A549 (cell line): ENCODE measurements at regions not wholly inside any gene's neighbourhood (a gene's known extent, or its start where the extent isn't known, plus 50 kb on each side); places are given as distances from the start of the nearest gene placed in this dataset.

ENCODE experiments used
- ATAC-seq, 2 experiments: fragments of 200-7000 bp in 1 of 2; fragments of >200 bp in 1 of 2; cut with Nextera tagmentation in 1 of 2; cut with Tn5 transposase in 1 of 2; 3 replicates each; pipeline versions ENCODE4 v1.8.0 to v1.9.1; 2018 to 2020; ENCODE audit warnings: mild to moderate bottlenecking in 1 of 2, moderate library complexity in 1 of 2
- CTCF ChIA-PET: fragments of 300-600 bp; sonication (Branson Sonifier 250); formaldehyde crosslinking; extraction: SDS; loops from one replicate; lab custom pipeline; 2021; ENCODE audit warnings: antibody characterized with exemption, inconsistent platforms; lab: Yijun Ruan, JAX
- POLR2A ChIA-PET: fragments of 350-600 bp; formaldehyde crosslinking; extraction: SDS; loops from one replicate; lab custom pipeline; 2021; ENCODE audit warnings: antibody characterized with exemption, inconsistent platforms; lab: Yijun Ruan, JAX
- DNase-seq, 2 experiments: peaks; one replicate each; pipeline versions ENCODE4 v3.0.0 to v3.0.0-alpha.2; 2011 to 2016; ENCODE audit warnings: low read depth in 1 of 2, low spot score in 1 of 2
- FAIRE-seq: peaks from 2 replicates; lab custom pipeline; 2011; peaks lifted over from hg19 to GRCh38; lab: Jason Lieb, UNC
- H3K27ac ChIP-seq, 2 experiments: fragments of >200 bp; sonication (Bioruptor Twin); formaldehyde crosslinking; 3 replicates each; pipeline ENCODE4 v1.5.1; 2016 to 2017
- H3K4me1 ChIP-seq: fragments of >200 bp; sonication (Bioruptor Twin); formaldehyde crosslinking; 3 replicates; pipeline ENCODE4 v1.6.1; 2016
- H3K4me2 ChIP-seq: fragments of >200 bp; sonication (Bioruptor Twin); formaldehyde crosslinking; 3 replicates; pipeline ENCODE4 v1.6.1; 2016
- H3K4me3 ChIP-seq: fragments of >200 bp; sonication (Bioruptor Twin); formaldehyde crosslinking; 3 replicates; pipeline ENCODE4 v1.5.1; 2016
- H3K9me3 ChIP-seq: fragments of >200 bp; sonication (Bioruptor Twin); formaldehyde crosslinking; 3 replicates; pipeline ENCODE4 v1.6.1; 2016
- BHLHE40 ChIP-seq: IDR thresholded peaks from 2 replicates; pipeline ENCODE4 v1.6.1; 2012; ENCODE audit warnings: low read depth, low read length, inconsistent platforms
- CBX2 ChIP-seq: fragments of 200-600 bp; sonication (generic); IDR thresholded peaks from 2 replicates; pipeline ENCODE4 v1.6.1; 2016; ENCODE audit warnings: low read depth, mild to moderate bottlenecking, borderline replicate concordance
- CEBPB ChIP-seq, 2 experiments: fragments of >200 bp in 1 of 2; sonication (Bioruptor Twin) in 1 of 2; formaldehyde crosslinking in 1 of 2; IDR thresholded peaks; 2 replicates each; pipeline ENCODE4 v1.6.1; 2012 to 2016
- FOSL2 ChIP-seq, 2 experiments: fragments of 450-650 bp in 1 of 2; fragments of >200 bp in 1 of 2; sonication (Bioruptor Twin) in 1 of 2; formaldehyde crosslinking; IDR thresholded peaks; 2 replicates each; pipeline versions ENCODE4 v1.5.0 to v1.6.1; 2016 to 2020; ENCODE audit warnings: mild to moderate bottlenecking in 1 of 2, moderate library complexity in 1 of 2
- FOXS1 ChIP-seq: fragments of 250-450 bp; sonication (Bioruptor Pico); IDR thresholded peaks from 2 replicates; pipeline ENCODE4 v1.5.0; 2020; ENCODE audit warnings: mild to moderate bottlenecking, moderate library complexity
- HDAC2 ChIP-seq: fragments of 200-600 bp; sonication (generic); IDR thresholded peaks from 2 replicates; pipeline ENCODE4 v1.6.1; 2016
- MAFK ChIP-seq: fragments of 450-650 bp; IDR thresholded peaks from 2 replicates; pipeline ENCODE4 v1.6.1; 2014; ENCODE audit not compliant: partially characterized antibody
- MAZ ChIP-seq: fragments of 150-350 bp; IDR thresholded peaks from 2 replicates; pipeline ENCODE4 v1.6.1; 2014; ENCODE audit warnings: antibody characterized with exemption, low read depth, low read length, borderline replicate concordance
- POLR2AphosphoS2 ChIP-seq: conservative IDR thresholded peaks from 2 replicates; pipeline ENCODE4 v1.6.1; 2012; ENCODE audit warnings: low read length, improper control_type of control experiment, inconsistent platforms
- RAD21 ChIP-seq, 2 experiments: fragments of >200 bp in 1 of 2; sonication (Bioruptor Twin) in 1 of 2; formaldehyde crosslinking in 1 of 2; IDR thresholded peaks in 1 of 2; conservative IDR thresholded peaks in 1 of 2; 2 replicates in 1 of 2; 3 replicates in 1 of 2; pipeline ENCODE4 v1.6.1; 2012 to 2018; ENCODE audit warnings: inconsistent platforms in 1 of 2
- RCOR1 ChIP-seq: fragments of 150-350 bp; IDR thresholded peaks from 2 replicates; pipeline ENCODE4 v1.6.1; 2014; ENCODE audit warnings: antibody characterized with exemption, low read length, low read depth
- SMC3 ChIP-seq: fragments of >200 bp; sonication (Bioruptor Twin); formaldehyde crosslinking; IDR thresholded peaks from 3 replicates; pipeline ENCODE4 v1.6.1; 2018; ENCODE audit warnings: inconsistent platforms
- SREBF2 ChIP-seq: fragments of 450-650 bp; IDR thresholded peaks from 2 replicates; pipeline ENCODE4 v1.6.1; 2014; ENCODE audit warnings: mild to moderate bottlenecking, moderate library complexity
- ZNF302 ChIP-seq: fragments of 250-450 bp; sonication (Bioruptor Pico); IDR thresholded peaks from 2 replicates; pipeline ENCODE4 v1.9.0; 2021; ENCODE audit warnings: inconsistent platforms, mild to moderate bottlenecking, moderate library complexity
- WGBS: methylation state at CpG from one replicate; pipeline ENCODE4 v1.1.6; 2017; ENCODE audit errors: missing lambda C conversion rate; 5-methylcytosine and 5-hydroxymethylcytosine counted together
- TF ChIP-seq, protein P1 (sequence below): fragments of 450-650 bp; IDR thresholded peaks from 2 replicates; pipeline ENCODE4 v1.6.1; 2014; ENCODE audit warnings: antibody characterized with exemption
- TF ChIP-seq, protein P2 (sequence below): fragments of >200 bp; sonication (Bioruptor Twin); formaldehyde crosslinking; IDR thresholded peaks from 3 replicates; pipeline ENCODE4 v1.5.1; 2016
- TF ChIP-seq, protein P3 (sequence below): fragments of 250-450 bp; sonication (Bioruptor Pico); IDR thresholded peaks from 2 replicates; pipeline ENCODE4 v1.5.0; 2020; ENCODE audit warnings: low read depth, mild to moderate bottlenecking, moderate library complexity
- TF ChIP-seq, protein P4 (sequence below): IDR thresholded peaks from 2 replicates; pipeline ENCODE4 v1.6.1; 2012
- TF ChIP-seq, protein P5 (sequence below): fragments of 150-350 bp; IDR thresholded peaks from 2 replicates; pipeline ENCODE4 v1.6.1; 2014; ENCODE audit warnings: low read depth, mild to moderate bottlenecking, low read length

DNA sequence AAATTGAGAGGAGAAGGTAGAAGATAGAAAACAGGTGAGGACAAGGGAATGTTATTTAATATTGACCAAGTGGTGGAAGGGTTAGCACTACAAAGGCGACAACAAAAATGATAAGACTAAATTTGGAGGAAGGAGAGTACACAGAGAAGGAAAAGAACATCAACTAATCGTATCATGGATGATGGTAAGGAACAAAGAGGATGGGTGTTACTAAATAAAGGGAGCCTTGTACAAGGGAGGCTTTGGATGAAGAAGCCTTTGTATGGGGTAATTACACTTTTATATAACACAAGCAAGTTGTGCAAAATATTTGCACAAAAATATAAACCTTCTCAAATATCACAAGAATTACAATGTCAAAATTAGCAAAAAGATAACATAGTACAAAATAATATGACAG lies 125.7 kb downstream of the ZNF608 start:
- DNase-seq, result no peak
- ChIA-PET CTCF (no interaction called here), POLR2A (no interaction called here)
- FAIRE-seq, result no peak
- H3K27ac ChIP-seq, result no peak overlapping the region
- no peaks in the 10 kb centered on the region for H3K4me1 ChIP-seq
- H3K9me3 ChIP-seq, result no peaks in the 10 kb centered on the region
- H3K4me2 ChIP-seq, result no peak overlapping the region
- no peak for TF ChIP-seq MAZ
- ATAC-seq, result no peak
- H3K4me3 ChIP-seq, result no peak overlapping the region
- WGBS, result 86% methylated on average over 2 of the region's 2 CpGs

DNA sequence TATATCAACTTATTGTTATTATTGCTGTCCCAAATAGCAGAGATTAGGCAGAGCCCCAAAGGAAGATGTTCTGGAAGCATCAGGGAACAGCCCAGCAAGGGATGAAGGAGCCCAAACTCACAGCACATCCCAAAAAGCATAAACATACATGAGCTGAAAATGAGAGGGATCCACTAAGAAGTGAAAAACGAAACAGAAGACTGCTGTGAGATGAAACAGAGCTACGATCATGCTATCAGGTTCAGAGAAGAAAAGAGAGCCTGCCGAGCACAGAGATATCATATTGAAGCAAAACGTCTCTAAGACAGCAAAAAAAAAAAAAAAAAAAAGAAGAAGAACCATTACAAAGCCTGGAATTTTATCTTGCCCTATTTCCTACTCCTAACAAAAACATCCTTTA lies 127.3 kb downstream of the ZNF608 start:
- H3K4me3 ChIP-seq, result no peak overlapping the region
- H3K4me2 ChIP-seq, result no peak overlapping the region
- ChIA-PET POLR2A (no interaction called here), CTCF (no interaction called here)
- H3K9me3 ChIP-seq, result no peaks in the 10 kb centered on the region
- TF ChIP-seq BHLHE40 (no peak), CEBPB (IDR thresholded peaks at IDR 0.05) (no peak), RCOR1 (no peak), SREBF2 (no peak), CBX2 (no peak), FOSL2 (IDR thresholded peaks at IDR 0.05) (no peak), FOSL2 (CRISPR knock-in tag; IDR thresholded peaks at IDR 0.05) (no peak), POLR2AphosphoS2 (no peak), MAFK (no peak), SMC3 (no peak), HDAC2 (no peak), RAD21 (conservative IDR thresholded peaks at IDR 0.05 in 1 of 2, IDR thresholded peaks at IDR 0.05 in 1 of 2) (no peak), FOXS1 (CRISPR knock-in tag) (no peak), ZNF302 (no peak)
- TF ChIP-seq, protein P1, sequence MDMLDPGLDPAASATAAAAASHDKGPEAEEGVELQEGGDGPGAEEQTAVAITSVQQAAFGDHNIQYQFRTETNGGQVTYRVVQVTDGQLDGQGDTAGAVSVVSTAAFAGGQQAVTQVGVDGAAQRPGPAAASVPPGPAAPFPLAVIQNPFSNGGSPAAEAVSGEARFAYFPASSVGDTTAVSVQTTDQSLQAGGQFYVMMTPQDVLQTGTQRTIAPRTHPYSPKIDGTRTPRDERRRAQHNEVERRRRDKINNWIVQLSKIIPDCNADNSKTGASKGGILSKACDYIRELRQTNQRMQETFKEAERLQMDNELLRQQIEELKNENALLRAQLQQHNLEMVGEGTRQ, result no peak
- TF ChIP-seq, protein P2, sequence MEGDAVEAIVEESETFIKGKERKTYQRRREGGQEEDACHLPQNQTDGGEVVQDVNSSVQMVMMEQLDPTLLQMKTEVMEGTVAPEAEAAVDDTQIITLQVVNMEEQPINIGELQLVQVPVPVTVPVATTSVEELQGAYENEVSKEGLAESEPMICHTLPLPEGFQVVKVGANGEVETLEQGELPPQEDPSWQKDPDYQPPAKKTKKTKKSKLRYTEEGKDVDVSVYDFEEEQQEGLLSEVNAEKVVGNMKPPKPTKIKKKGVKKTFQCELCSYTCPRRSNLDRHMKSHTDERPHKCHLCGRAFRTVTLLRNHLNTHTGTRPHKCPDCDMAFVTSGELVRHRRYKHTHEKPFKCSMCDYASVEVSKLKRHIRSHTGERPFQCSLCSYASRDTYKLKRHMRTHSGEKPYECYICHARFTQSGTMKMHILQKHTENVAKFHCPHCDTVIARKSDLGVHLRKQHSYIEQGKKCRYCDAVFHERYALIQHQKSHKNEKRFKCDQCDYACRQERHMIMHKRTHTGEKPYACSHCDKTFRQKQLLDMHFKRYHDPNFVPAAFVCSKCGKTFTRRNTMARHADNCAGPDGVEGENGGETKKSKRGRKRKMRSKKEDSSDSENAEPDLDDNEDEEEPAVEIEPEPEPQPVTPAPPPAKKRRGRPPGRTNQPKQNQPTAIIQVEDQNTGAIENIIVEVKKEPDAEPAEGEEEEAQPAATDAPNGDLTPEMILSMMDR, result no peak
- TF ChIP-seq, protein P3, sequence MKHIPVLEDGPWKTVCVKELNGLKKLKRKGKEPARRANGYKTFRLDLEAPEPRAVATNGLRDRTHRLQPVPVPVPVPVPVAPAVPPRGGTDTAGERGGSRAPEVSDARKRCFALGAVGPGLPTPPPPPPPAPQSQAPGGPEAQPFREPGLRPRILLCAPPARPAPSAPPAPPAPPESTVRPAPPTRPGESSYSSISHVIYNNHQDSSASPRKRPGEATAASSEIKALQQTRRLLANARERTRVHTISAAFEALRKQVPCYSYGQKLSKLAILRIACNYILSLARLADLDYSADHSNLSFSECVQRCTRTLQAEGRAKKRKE (CRISPR knock-in tag), result no peak
- TF ChIP-seq, protein P4, sequence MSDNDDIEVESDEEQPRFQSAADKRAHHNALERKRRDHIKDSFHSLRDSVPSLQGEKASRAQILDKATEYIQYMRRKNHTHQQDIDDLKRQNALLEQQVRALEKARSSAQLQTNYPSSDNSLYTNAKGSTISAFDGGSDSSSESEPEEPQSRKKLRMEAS, result no peak
- WGBS, result 61% methylated on average over 4 of the region's 4 CpGs
- ATAC-seq (no peak), DNase-seq (no peak), FAIRE-seq (no peak)
- no peak overlapping the region for H3K27ac ChIP-seq
- H3K4me1 ChIP-seq, result no peaks in the 10 kb centered on the region

DNA sequence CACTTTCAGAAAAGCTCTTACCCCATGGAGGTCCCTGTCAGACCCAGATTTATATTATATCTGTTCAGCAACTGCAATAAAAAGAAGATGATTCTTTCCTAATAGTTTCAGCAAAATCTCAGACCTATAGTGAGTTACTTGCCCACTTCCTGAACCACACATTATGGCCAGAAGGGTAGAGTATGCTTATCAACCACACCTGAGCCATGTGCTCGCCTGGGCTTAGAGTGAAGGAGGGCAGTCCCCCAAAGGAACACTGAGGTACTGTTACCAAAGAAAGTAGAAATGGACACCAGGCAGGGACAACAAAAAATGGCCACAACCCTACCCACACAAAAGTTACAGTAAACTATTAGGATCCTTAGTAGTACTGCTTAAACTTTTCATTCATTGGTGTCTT lies 128.7 kb downstream of the ZNF608 start:
- DNase-seq, result no peak
- ChIA-PET POLR2A (no interaction called here), CTCF (no interaction called here)
- H3K4me2 ChIP-seq, result no peak overlapping the region
- 88% methylated on average over 1 of the region's 1 CpG for WGBS
- TF ChIP-seq, protein P5, sequence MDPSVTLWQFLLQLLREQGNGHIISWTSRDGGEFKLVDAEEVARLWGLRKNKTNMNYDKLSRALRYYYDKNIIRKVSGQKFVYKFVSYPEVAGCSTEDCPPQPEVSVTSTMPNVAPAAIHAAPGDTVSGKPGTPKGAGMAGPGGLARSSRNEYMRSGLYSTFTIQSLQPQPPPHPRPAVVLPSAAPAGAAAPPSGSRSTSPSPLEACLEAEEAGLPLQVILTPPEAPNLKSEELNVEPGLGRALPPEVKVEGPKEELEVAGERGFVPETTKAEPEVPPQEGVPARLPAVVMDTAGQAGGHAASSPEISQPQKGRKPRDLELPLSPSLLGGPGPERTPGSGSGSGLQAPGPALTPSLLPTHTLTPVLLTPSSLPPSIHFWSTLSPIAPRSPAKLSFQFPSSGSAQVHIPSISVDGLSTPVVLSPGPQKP, result no peak
- TF ChIP-seq, protein P2, result no peak
- no peak overlapping the region for H3K27ac ChIP-seq
- FAIRE-seq, result no peak
- no peak; a peak in 1 of 6 replicates for ATAC-seq
- no peaks in the 10 kb centered on the region for H3K9me3 ChIP-seq
- no peaks in the 10 kb centered on the region for H3K4me1 ChIP-seq
- H3K4me3 ChIP-seq, result no peak overlapping the region
